Hepatocyte (in vitro differentiated cells): ENCODE measurements at regions not wholly inside any gene's neighbourhood (a gene's known extent, or its start where the extent isn't known, plus 50 kb on each side); places are given as distances from the start of the nearest gene placed in this dataset.

Experiments
- EZH2 ChIP-seq: fragments of 200-600 bp; sonication (generic); IDR thresholded peaks from 2 replicates; pipeline ENCODE4 v1.6.1; 2016; ENCODE audit warnings: antibody characterized with exemption, mild to moderate bottlenecking, borderline replicate concordance
- EZH2phosphoT487 ChIP-seq: fragments of 200-600 bp; sonication (generic); IDR thresholded peaks from one replicate; pipeline ENCODE4 v1.6.1; 2018; ENCODE audit warnings: antibody characterized with exemption, mild to moderate bottlenecking, low read depth, moderate library complexity; ENCODE audit not compliant: unreplicated experiment, severe bottlenecking
- TF ChIP-seq, protein P1 (sequence below): fragments of 200-600 bp; sonication (generic); IDR thresholded peaks from 2 replicates; pipeline ENCODE4 v1.5.1; 2016; ENCODE audit warnings: antibody characterized with exemption, mild to moderate bottlenecking; ENCODE audit not compliant: poor library complexity

DNA sequence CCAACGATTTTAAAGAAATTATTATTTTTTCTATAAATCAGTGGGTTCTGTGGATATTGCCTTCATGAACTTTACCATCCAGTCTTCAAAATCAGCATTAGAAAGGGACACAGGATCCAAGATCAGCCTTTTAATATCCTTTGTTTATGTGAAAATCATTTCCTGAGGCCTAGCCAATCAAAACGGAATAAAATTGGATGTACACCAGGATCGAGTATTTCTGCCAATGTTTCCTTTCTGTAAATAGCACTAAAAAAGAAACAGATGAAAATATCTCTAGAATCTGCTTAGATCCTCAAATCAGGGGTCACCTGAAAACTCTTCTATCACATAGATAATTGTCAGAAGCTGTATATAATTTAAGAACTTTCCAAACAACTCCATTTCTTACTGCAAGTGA lies 1598.5 kb downstream of the LRRC4C start:
- TF ChIP-seq, protein P1, sequence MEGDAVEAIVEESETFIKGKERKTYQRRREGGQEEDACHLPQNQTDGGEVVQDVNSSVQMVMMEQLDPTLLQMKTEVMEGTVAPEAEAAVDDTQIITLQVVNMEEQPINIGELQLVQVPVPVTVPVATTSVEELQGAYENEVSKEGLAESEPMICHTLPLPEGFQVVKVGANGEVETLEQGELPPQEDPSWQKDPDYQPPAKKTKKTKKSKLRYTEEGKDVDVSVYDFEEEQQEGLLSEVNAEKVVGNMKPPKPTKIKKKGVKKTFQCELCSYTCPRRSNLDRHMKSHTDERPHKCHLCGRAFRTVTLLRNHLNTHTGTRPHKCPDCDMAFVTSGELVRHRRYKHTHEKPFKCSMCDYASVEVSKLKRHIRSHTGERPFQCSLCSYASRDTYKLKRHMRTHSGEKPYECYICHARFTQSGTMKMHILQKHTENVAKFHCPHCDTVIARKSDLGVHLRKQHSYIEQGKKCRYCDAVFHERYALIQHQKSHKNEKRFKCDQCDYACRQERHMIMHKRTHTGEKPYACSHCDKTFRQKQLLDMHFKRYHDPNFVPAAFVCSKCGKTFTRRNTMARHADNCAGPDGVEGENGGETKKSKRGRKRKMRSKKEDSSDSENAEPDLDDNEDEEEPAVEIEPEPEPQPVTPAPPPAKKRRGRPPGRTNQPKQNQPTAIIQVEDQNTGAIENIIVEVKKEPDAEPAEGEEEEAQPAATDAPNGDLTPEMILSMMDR = no peak
- no peak for TF ChIP-seq EZH2
- TF ChIP-seq EZH2phosphoT487 = no peak
